GM12873 (cell line): ENCODE measurements at regions not wholly inside any gene's neighbourhood (a gene's known extent, or its start where the extent isn't known, plus 50 kb on each side); places are given as distances from the start of the nearest gene placed in this dataset.

Experiments
- TF ChIP-seq, protein P1 (sequence below): IDR thresholded peaks from 2 replicates; pipeline ENCODE4 v1.5.1; 2012; ENCODE audit warnings: low read depth, mild to moderate bottlenecking, moderate library complexity, low read length, control low read depth; ENCODE audit not compliant: insufficient read depth; ENCODE audit errors: missing control alignments

DNA sequence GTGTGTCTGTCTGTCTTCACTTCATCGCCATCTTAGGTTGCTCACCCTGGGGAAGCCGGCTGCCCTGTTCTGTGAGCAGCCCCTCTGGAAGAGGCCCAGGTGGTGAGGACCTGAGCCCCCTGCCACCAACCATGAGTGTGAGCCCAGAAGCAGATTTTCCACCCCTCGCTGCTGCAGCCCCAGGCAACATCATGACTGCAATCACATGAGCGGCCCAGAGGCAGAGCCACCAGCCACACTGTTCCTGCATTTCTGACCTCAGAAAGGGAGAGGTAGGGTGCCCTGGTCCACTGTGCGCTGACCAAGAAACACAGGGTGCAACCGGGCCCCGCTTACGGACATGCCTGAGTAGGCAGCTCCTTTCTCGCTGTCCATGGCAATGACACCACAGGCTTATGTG lies 92.3 kb upstream of the IQSEC1 start:
- TF ChIP-seq, protein P1, sequence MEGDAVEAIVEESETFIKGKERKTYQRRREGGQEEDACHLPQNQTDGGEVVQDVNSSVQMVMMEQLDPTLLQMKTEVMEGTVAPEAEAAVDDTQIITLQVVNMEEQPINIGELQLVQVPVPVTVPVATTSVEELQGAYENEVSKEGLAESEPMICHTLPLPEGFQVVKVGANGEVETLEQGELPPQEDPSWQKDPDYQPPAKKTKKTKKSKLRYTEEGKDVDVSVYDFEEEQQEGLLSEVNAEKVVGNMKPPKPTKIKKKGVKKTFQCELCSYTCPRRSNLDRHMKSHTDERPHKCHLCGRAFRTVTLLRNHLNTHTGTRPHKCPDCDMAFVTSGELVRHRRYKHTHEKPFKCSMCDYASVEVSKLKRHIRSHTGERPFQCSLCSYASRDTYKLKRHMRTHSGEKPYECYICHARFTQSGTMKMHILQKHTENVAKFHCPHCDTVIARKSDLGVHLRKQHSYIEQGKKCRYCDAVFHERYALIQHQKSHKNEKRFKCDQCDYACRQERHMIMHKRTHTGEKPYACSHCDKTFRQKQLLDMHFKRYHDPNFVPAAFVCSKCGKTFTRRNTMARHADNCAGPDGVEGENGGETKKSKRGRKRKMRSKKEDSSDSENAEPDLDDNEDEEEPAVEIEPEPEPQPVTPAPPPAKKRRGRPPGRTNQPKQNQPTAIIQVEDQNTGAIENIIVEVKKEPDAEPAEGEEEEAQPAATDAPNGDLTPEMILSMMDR: no peak

DNA sequence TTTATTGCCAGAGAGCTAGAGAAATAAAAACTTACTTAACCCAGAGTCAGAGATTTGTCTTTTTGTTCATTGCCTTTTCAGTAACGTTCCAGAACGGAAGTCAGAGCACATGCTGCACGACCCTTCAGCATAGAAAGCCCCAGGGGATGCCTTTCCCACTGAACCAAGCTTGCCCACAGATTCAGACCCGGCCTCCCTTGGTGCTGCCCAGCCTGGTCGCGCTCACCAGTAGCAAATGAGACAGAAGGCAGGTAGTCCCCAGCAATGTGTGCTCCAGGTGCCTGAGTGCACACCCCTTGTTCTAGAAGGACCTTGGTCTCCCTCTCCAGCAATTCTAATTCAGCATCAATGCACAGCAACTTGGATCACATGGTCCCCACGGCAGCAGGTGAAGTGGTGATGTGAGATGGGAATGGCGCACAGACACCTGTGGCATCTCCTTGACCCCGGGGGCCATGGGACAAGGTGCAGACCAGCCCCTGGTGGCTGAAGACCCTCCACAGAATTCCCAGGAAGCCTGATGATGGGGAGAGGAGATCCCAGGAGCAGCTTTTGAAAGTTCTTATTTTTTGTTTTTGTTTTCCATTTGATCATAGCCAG lies 91.8 kb upstream of the IQSEC1 start:
- TF ChIP-seq, protein P1: no peak

DNA sequence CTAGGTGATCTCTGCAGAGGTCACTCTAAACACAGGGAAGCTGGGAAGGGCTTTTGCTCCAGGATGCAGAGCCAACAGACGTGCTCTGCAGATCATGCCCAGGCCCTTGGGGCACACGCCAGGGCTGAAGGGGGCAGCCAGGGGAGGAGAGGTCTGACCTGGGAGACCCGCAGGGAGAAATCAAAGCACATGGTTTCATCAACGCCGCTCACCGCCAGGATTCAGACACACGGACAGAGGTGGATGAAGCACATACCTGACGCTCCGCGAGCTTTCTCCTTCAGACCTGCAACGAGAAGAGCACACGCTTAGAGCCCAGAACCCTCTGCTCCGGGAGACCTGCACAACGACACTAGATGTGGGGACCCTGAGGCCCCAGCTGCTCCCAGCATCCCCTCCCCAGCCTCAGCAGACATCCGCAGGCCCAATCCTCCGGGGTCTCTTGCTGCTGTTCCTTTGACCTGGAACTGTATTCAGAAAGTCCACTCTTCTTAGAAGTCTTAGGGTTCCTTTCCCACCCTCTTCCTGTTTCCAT lies 90.7 kb upstream of the IQSEC1 start:
- TF ChIP-seq, protein P1: no peak

DNA sequence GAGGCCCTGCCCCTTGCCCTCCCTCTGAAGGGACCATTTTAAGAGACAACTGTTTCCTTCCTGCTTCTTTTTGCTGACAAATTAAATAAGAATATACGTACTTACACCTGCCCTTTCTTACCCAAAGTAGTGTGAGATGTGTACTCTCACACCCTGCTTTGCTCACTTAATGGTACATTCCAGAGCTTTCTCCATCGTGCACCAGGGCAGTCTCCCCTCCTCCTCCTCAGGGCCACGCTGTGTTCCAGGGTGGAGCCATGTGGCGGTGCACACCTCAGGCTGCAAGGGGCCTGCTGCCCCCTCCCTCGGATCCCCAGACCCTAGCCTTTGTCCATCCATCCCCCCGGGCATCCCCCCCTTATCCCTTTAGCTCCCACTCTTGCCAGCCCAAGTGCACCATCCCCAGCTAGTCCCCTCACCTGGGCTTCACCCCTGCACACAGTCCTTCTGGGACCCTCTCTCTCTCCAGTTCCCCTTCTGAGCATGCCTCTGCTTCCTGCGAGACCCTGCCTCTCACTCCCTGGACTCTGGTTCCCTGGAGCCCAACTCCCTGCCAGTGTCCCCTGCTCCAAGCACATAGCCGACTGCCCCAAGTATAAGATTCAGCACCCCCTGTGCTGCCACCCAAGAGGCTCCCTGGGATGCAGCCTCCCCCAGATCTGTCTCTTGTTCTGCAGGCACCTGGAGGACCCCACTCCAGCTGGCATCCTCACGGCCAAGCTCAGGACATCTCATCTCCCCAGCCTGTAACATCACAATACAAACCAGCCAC lies 89.5 kb upstream of the IQSEC1 start:
- TF ChIP-seq, protein P1: no peak

DNA sequence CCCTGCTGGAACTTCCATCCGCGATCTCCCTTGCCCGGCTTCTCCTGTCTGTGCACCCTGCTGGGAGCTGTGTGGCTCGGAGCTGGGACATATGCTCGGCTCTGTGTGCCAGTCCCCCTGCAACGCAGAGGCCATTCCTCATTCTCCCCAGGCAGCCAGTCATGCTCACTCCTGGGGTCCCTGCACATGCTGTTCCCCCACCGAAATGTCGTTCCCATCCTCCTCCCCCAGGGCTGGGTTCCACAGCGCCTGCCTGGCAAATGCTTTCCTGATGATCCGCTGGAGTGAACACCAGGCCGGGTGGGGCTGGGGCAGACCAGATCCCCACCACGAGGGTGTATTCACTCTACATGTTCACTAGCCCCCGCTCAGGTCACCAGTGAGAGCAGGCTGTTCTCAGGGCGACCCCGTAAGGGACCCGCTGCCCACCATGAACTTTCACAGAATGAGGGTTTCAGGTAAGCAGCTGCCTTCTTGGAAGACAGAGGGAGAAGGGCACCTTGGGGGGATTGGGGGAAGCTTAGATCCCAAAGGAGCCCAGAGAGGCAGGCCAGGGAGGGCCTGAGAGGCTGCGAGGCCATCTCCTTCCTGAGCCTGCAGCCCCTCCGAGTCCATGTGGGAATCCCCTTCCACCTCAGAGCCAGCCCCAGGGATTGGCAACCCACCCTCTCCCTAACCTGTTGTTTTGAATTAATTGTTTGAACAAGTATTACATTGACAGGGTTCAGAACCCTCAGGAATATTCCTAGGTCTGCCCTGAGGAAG lies 88.7 kb upstream of the IQSEC1 start:
- TF ChIP-seq, protein P1: no peak

DNA sequence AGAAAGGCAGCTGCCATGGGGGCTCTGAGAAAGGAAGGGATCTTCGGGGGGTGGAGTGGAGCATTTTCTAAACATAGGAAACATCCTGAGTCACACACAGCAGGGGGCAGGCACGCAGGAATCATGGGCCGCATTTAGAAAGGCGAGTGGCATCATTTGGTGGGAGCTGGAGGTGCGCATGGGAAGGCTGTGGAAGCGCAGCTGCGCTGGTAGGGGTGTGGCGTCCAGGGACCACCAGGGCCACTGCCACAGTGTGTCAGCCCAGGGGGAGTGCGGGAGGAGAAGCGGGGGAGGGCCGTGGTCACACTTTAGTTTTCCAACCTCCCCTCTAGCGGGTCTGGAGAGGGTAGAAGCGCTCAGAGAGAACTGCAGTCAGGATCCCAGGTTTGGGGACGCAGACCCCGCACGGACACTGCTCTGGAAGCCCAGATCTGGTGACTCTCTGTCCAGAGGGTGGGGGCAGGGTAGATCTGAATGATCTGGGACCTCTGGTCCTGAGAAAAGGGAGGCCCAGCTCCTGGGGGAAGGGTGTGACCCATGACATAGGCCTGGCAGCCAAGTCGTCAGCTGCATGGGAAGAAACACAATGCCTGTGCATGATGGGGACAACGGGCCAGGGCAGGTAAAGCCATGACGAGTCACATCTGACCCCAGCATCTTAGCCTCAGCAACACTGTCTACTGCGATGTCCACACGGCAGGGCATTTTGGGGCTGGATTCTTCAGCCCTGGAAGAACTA lies 88.0 kb upstream of the IQSEC1 start:
- TF ChIP-seq, protein P1: no peak
